DOHH2 (cell line): ENCODE measurements at regions not wholly inside any gene's neighbourhood (a gene's known extent, or its start where the extent isn't known, plus 50 kb on each side); places are given as distances from the start of the nearest gene placed in this dataset.
"Not testable (repeated sequence)": the region's sequence is repeated elsewhere in the genome, so short reads cannot be mapped to it uniquely, and the experiment has no call there.

Source experiments
- H3F3A ChIP-seq: fragments of 200-600 bp; sonication (generic), shearing (Covaris generic); 2 replicates; pipeline ENCODE4 v1.6.0; 2016; ENCODE audit warnings: antibody characterized with exemption, mild to moderate bottlenecking; ENCODE audit not compliant: control insufficient read depth, insufficient read depth
- H3K27ac ChIP-seq: fragments of 200-600 bp; sonication (generic); 2 replicates; pipeline ENCODE4 v1.5.1; 2014; ENCODE audit warnings: low read depth, mild to moderate bottlenecking, low read length, moderate library complexity
- H3K27me3 ChIP-seq: fragments of 200-600 bp; sonication (generic); 2 replicates; pipeline ENCODE4 v1.6.1; 2014; ENCODE audit warnings: mild to moderate bottlenecking, low read length, mixed read lengths; ENCODE audit not compliant: control insufficient read depth
- H3K36me3 ChIP-seq: fragments of 200-600 bp; sonication (generic); 2 replicates; pipeline ENCODE4 v1.6.1; 2014; ENCODE audit warnings: mild to moderate bottlenecking, low read length, moderate library complexity, mixed read lengths; ENCODE audit not compliant: control insufficient read depth
- H3K4me1 ChIP-seq: fragments of 200-600 bp; sonication (generic); 2 replicates; pipeline ENCODE4 v1.6.1; 2014; ENCODE audit warnings: mild to moderate bottlenecking, low read length, mixed read lengths; ENCODE audit not compliant: control insufficient read depth
- H3K4me2 ChIP-seq: fragments of 200-600 bp; sonication (generic); 2 replicates; pipeline ENCODE4 v1.6.0; 2014; ENCODE audit warnings: mild to moderate bottlenecking, low read length, moderate library complexity
- H3K4me3 ChIP-seq: fragments of 200-600 bp; sonication (generic); 2 replicates; pipeline ENCODE4 v1.5.1; 2014; ENCODE audit warnings: mild to moderate bottlenecking, low read length, mixed read lengths
- H3K79me2 ChIP-seq: fragments of 200-600 bp; sonication (generic); 2 replicates; pipeline ENCODE4 v1.6.1; 2014; ENCODE audit warnings: mild to moderate bottlenecking, low read length, mixed read lengths; ENCODE audit not compliant: control insufficient read depth
- H3K9me2 ChIP-seq: fragments of 200-600 bp; sonication (generic); replicated peaks from 2 replicates; pipeline ENCODE4 v1.6.1; 2014; ENCODE audit warnings: mild to moderate bottlenecking, low read length, mixed read lengths; ENCODE audit not compliant: control insufficient read depth
- H3K9me3 ChIP-seq: fragments of 200-600 bp; sonication (generic); 2 replicates; pipeline ENCODE4 v1.6.1; 2014; ENCODE audit warnings: antibody characterized with exemption, low read length, mixed read lengths; ENCODE audit not compliant: control insufficient read depth, insufficient read depth
- H4K20me1 ChIP-seq: fragments of 200-600 bp; sonication (generic); 2 replicates; pipeline ENCODE4 v1.6.0; 2014; ENCODE audit warnings: low read depth, mild to moderate bottlenecking, antibody characterized with exemption, low read length, moderate library complexity; ENCODE audit not compliant: control insufficient read depth, insufficient read depth
- CTCF ChIP-seq: fragments of 200-600 bp; sonication (generic); IDR thresholded peaks from one replicate; pipeline ENCODE4 v1.5.1; 2014; ENCODE audit warnings: antibody characterized with exemption, mild to moderate bottlenecking, low read depth, low read length; ENCODE audit not compliant: poor library complexity, severe bottlenecking
- EZH2phosphoT487 ChIP-seq: fragments of 200-600 bp; sonication (generic); IDR thresholded peaks from 2 replicates; pipeline ENCODE4 v1.6.1; 2017; ENCODE audit warnings: borderline replicate concordance, mild to moderate bottlenecking, antibody characterized with exemption, low read length, moderate library complexity, mixed read lengths

- Histone ChIP-seq H3K9me2 (no peaks in the 10 kb centered on the region), H3K4me3 (no peak overlapping the region), H3K79me2 (no peaks in the 10 kb centered on the region), H3K4me2 (no peak overlapping the region), H3K9me3 (no peaks in the 10 kb centered on the region), H3K27ac (no peak overlapping the region), H3K27me3 (no peaks in the 10 kb centered on the region), H4K20me1 (no peaks in the 10 kb centered on the region), H3F3A (no peaks in the 10 kb centered on the region), H3K4me1 (no peaks in the 10 kb centered on the region), H3K36me3 (no peaks in the 10 kb centered on the region)
- TF ChIP-seq CTCF (no peak), EZH2phosphoT487 (no peak)
Observed at GRCh38 chr17:13840254-13840653, 229.1 kb upstream of the COX10 start.

- Histone ChIP-seq H3K27ac (no peak overlapping the region), H3K36me3 (no peaks in the 10 kb centered on the region), H4K20me1 (no peaks in the 10 kb centered on the region), H3K4me2 (no peak overlapping the region), H3K79me2 (no peaks in the 10 kb centered on the region), H3K9me2 (no peaks in the 10 kb centered on the region), H3K4me3 (no peak overlapping the region), H3K9me3 (no peaks in the 10 kb centered on the region), H3K4me1 (no peaks in the 10 kb centered on the region), H3F3A (no peaks in the 10 kb centered on the region), H3K27me3 (no peaks in the 10 kb centered on the region)
- TF ChIP-seq EZH2phosphoT487: no peak
- no peak for TF ChIP-seq CTCF
Observed at GRCh38 chr17:13843862-13844635, 225.3 kb upstream of the COX10 start.

- Histone ChIP-seq H3K36me3 (no peaks in the 10 kb centered on the region), H4K20me1 (no peaks in the 10 kb centered on the region), H3K27ac (no peak overlapping the region), H3K27me3 (no peaks in the 10 kb centered on the region), H3K4me3 (no peak overlapping the region), H3K9me2 (no peaks in the 10 kb centered on the region), H3K4me1 (no peaks in the 10 kb centered on the region), H3F3A (no peaks in the 10 kb centered on the region), H3K9me3 (no peaks in the 10 kb centered on the region), H3K79me2 (no peaks in the 10 kb centered on the region), H3K4me2 (no peak overlapping the region)
- no peak for TF ChIP-seq CTCF
- no peak for TF ChIP-seq EZH2phosphoT487
Observed at GRCh38 chr17:13851889-13852288, 217.4 kb upstream of the COX10 start.

- H3K79me2 ChIP-seq, H3K36me3 ChIP-seq, H3F3A ChIP-seq, H3K4me1 ChIP-seq, H3K27me3 ChIP-seq, H3K4me3 ChIP-seq, H4K20me1 ChIP-seq, H3K9me3 ChIP-seq, H3K27ac ChIP-seq, H3K9me2 ChIP-seq, H3K4me2 ChIP-seq: not testable (repeated sequence)
Observed at GRCh38 chr17:13855730-13856129, 213.6 kb upstream of the COX10 start.
